Fibroblast of lung (primary cell): ENCODE measurements at regions not wholly inside any gene's neighbourhood (a gene's known extent, or its start where the extent isn't known, plus 50 kb on each side); places are given as distances from the start of the nearest gene placed in this dataset.

Source experiments
- DNase-seq, 2 donors: peaks; one replicate each; pipeline versions ENCODE4 v3.0.0 to v3.0.0-alpha.2; 2010; ENCODE audit warnings: low read depth in 2 of 2
- H2AFZ ChIP-seq: 2 replicates; pipeline ENCODE4 v1.5.1; 2012; ENCODE audit warnings: low read length, control low read depth, inconsistent platforms
- H3K27ac ChIP-seq: 2 replicates; pipeline ENCODE4 v1.5.1; 2011; ENCODE audit warnings: low read length, control low read depth; ENCODE audit not compliant: insufficient read depth
- H3K27me3 ChIP-seq: 2 replicates; pipeline ENCODE4 v1.5.1; 2011; ENCODE audit warnings: mild to moderate bottlenecking, low read length; ENCODE audit not compliant: control insufficient read depth, insufficient read depth
- H3K36me3 ChIP-seq: 2 replicates; pipeline ENCODE4 v1.5.1; 2011; ENCODE audit warnings: low read length; ENCODE audit not compliant: control insufficient read depth, insufficient read depth
- H3K4me1 ChIP-seq: 2 replicates; pipeline ENCODE4 v1.5.1; 2011; ENCODE audit warnings: low read length; ENCODE audit not compliant: control insufficient read depth, insufficient read depth; ENCODE audit errors: extremely low read depth
- H3K4me2 ChIP-seq: 2 replicates; pipeline ENCODE4 v1.5.1; 2011; ENCODE audit warnings: low read length, control low read depth; ENCODE audit not compliant: insufficient read depth; ENCODE audit errors: extremely low read depth
- H3K4me3 ChIP-seq, 4 experiments: fragments of 200-600 bp in 1 of 4; sonication (generic) in 1 of 4; replicated peaks in 1 of 4; 2 replicates each; pipeline ENCODE4 v1.5.1; 2011 to 2016; ENCODE audit warnings: low read length in 4 of 4, low read depth in 3 of 4, mild to moderate bottlenecking in 3 of 4, control low read depth in 2 of 4, inconsistent platforms in 1 of 4, mixed read lengths in 1 of 4; ENCODE audit not compliant: insufficient read depth in 1 of 4; ENCODE audit errors: control extremely low read depth in 1 of 4
- H3K79me2 ChIP-seq: 2 replicates; pipeline ENCODE4 v1.5.1; 2012; ENCODE audit warnings: mild to moderate bottlenecking, low read length, inconsistent platforms; ENCODE audit not compliant: control insufficient read depth, insufficient read depth
- H3K9ac ChIP-seq: 2 replicates; pipeline ENCODE4 v1.5.1; 2011; ENCODE audit warnings: mild to moderate bottlenecking, low read length, control low read depth; ENCODE audit not compliant: insufficient read depth
- H3K9me3 ChIP-seq: 2 replicates; pipeline ENCODE4 v1.5.1; 2012; ENCODE audit warnings: low read depth, low read length; ENCODE audit not compliant: control insufficient read depth, insufficient read depth
- H4K20me1 ChIP-seq: 2 replicates; pipeline ENCODE4 v1.5.1; 2011; ENCODE audit warnings: low read length; ENCODE audit not compliant: control insufficient read depth, insufficient read depth; ENCODE audit errors: extremely low read depth
- CTCF ChIP-seq, 2 donors: IDR thresholded peaks in 1 of 2; conservative IDR thresholded peaks in 1 of 2; 1 replicate in 1 of 2; 2 replicates in 1 of 2; pipeline ENCODE4 v1.5.1; 2011 to 2012; ENCODE audit warnings: low read length in 2 of 2, control low read depth in 1 of 2, inconsistent platforms in 1 of 2, low read depth in 1 of 2, mild to moderate bottlenecking in 1 of 2
- EZH2 ChIP-seq: IDR thresholded peaks from 2 replicates; pipeline ENCODE4 v1.5.1; 2012; ENCODE audit warnings: low read length, control low read depth, mild to moderate bottlenecking; ENCODE audit errors: missing control alignments

DNA sequence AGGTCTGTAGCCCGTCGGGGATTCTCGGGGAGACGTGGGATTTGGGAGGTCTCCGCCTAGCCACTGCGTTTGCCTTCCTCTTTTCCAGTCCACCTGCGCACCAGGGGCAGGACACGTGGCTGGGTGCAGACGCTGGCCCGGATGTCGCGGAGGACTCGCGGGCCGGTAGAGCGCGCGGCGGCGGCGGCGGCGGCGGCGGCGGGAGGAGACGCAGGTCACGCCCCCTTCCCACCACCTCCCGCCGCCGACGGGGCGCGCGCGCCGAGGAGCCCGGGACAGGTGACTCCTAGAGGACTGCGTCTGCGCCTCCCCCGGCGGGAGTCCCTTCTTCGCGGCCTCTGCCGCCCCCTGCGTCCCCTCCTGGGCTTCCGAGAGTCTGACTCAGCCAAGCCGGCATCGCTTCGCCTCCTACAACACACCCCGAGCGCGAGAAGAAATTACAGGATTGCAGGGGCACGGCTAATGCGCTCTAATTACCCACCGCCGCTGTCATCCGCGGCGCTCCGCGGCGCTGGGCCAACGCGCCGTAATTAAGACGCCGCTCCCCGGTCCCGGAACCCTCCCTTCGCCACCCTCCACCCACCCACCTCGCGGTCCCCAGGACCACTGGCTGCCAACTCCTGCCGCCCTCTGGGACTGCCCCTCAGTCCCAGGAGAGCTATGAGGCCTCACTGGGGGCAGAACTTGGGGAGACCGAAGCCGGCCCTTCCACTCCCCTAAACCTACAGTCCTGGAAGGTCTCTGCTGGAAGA, 124.5 kb downstream of the MRPL14 start:
- peak; percentile 53 to 59 for DNase-seq
- H3K9me3 ChIP-seq, result no peaks in the 10 kb centered on the region
- no peaks in the 10 kb centered on the region for H3K27me3 ChIP-seq
- H2AFZ ChIP-seq, result peak overlapping the region; percentile 53
- no peaks in the 10 kb centered on the region for H4K20me1 ChIP-seq
- H3K4me1 ChIP-seq, result peaks cover 20% of the 10 kb centered on the region
- no peak overlapping the region for H3K27ac ChIP-seq
- TF ChIP-seq CTCF (conservative IDR thresholded peaks at IDR 0.05 in 1 of 2, IDR thresholded peaks at IDR 0.05 in 1 of 2; ENCODE audit: low read depth in 1 of 2, low read length in 2 of 2), result peak in 1 of 2 donors; percentile 28
- TF ChIP-seq EZH2, result no peak
- H3K36me3 ChIP-seq, result no peaks in the 10 kb centered on the region
- peak overlapping the region; percentile 71 for H3K4me2 ChIP-seq
- H3K79me2 ChIP-seq, result no peaks in the 10 kb centered on the region
- H3K9ac ChIP-seq, result no peak overlapping the region
- H3K4me3 ChIP-seq, result peak overlapping the region in 3 of 4 experiments; percentile 14 to 42 (median 31)

- no peaks in the 10 kb centered on the region for H4K20me1 ChIP-seq
- no peaks in the 10 kb centered on the region for H3K9me3 ChIP-seq
- H3K4me3 ChIP-seq, result peak overlapping the region in 2 of 4 experiments; percentile 16 to 42
- H3K4me1 ChIP-seq, result peaks cover 20% of the 10 kb centered on the region
- H2AFZ ChIP-seq, result peak overlapping the region; percentile 53
- no peak overlapping the region for H3K27ac ChIP-seq
- DNase-seq, result no peak
- no peak overlapping the region for H3K9ac ChIP-seq
- no peaks in the 10 kb centered on the region for H3K36me3 ChIP-seq
- no peaks in the 10 kb centered on the region for H3K27me3 ChIP-seq
- peak overlapping the region; percentile 71 for H3K4me2 ChIP-seq
- TF ChIP-seq CTCF (conservative IDR thresholded peaks at IDR 0.05 in 1 of 2, IDR thresholded peaks at IDR 0.05 in 1 of 2; ENCODE audit: low read depth in 1 of 2, low read length in 2 of 2), result no peak
- H3K79me2 ChIP-seq, result no peaks in the 10 kb centered on the region
Measured at GRCh38 chr6:44002067-44002592, 125.1 kb downstream of the MRPL14 start.

GRCh38 chr6:44001318-44002066, 125.8 kb downstream of the MRPL14 start:
- Histone ChIP-seq H4K20me1 (no peaks in the 10 kb centered on the region), H3K27me3 (no peaks in the 10 kb centered on the region), H3K79me2 (no peaks in the 10 kb centered on the region), H3K9ac (no peak overlapping the region), H3K4me2 (no peak overlapping the region), H3K4me3 (no peak overlapping the region), H3K9me3 (no peaks in the 10 kb centered on the region), H3K36me3 (no peaks in the 10 kb centered on the region), H2AFZ (no peak overlapping the region), H3K4me1 (peaks cover 21% of the 10 kb centered on the region), H3K27ac (no peak overlapping the region)
- DNase-seq, result peak in 1 of 2 donors; percentile 40
- TF ChIP-seq CTCF (conservative IDR thresholded peaks at IDR 0.05 in 1 of 2, IDR thresholded peaks at IDR 0.05 in 1 of 2; ENCODE audit: low read depth in 1 of 2, low read length in 2 of 2), result peak; percentile 9 to 43
- TF ChIP-seq EZH2, result no peak
